Pulmonary artery endothelial cell (primary cell): ENCODE measurements at regions not wholly inside any gene's neighbourhood (a gene's known extent, or its start where the extent isn't known, plus 50 kb on each side); places are given as distances from the start of the nearest gene placed in this dataset.
"Not testable (repeated sequence)": the region's sequence is repeated elsewhere in the genome, so short reads cannot be mapped to it uniquely, and the experiment has no call there.

Experiments
- DNase-seq: peaks from one replicate; pipeline ENCODE4 v3.0.0-alpha.2; 2011; ENCODE audit warnings: low read depth, low spot score

DNA sequence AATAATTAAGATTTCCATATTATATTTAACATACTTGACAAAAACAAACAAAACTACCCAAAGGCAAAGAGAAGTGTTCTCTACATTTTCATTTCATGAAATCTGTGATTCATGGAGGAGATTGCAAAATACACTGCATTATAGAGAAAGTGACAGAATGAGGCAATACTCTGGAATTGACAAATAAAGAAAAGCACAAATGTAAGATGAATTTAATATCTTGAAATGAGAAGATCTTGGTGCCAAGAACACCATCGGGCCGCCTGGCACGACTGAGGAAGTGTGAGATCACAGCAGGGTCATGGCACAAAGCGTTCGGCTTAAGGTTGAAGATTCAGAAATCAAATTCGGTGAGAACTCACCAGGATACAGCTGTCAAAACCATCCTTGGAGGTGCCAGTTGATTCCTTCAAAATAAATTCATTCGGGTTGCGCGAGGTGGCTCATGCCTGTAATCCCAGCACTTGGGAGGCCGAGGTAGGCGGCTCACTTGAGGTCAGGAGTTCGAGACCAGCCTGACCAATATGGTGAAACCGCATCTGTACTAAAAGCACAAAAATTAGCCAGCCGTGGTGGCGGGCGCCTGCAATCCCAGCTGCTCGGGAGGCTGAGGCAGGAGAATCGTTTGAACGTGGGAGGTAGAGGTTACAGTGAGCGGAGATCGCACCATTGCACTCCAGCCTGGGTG is 174.0 kb upstream of the PFKP start:
- DNase-seq: no peak

DNA sequence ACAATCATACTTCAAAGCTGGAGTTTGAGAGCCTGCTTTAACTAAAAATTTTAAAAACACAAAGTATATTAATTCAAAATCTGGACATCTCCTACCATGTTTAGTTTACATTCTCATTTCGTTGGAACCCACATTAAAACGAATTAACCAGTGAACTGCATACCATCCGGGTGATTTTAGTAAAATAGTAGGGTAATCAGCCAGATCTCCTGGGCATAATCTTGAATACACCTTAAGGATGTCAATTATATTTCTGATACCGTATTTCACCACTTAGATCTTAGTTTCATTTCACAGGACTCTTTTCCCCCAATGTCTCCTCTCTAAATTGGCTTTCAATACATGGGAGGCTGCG is 175.6 kb upstream of the PFKP start:
- DNase-seq: no peak

DNA sequence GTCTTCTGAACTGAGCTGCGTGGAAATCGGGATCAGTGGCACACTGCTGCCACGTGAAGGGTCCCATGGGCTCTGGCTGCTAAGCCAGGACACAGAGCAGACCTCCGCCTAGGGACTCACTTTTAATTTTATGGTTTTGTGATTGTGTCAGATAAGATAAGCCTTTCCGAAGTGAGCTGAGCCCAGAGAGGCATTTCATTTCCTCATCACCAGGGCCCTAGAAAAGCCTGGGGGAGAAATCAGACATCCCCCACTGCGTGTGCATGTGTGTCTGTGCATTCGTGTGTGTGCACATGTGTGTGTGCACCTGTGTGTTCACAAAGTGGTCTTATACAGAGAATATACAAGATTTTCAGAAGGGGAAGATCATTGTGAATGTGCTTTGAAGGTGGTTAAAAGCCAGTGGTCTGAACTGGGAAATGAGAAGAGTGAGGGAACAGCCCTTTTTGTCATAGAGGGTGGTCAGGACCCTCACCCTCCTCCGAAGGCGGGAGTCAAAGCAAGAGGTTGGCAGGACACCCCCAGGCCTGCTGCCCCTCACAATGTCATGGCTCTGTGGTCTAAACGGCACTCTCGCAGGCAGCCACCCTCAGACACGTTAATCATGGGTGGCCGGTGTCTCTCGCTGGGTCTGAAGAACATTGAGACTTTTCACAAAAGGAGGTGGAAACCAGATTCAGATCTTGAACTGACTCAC is 176.1 kb upstream of the PFKP start:
- no peak for DNase-seq

DNA sequence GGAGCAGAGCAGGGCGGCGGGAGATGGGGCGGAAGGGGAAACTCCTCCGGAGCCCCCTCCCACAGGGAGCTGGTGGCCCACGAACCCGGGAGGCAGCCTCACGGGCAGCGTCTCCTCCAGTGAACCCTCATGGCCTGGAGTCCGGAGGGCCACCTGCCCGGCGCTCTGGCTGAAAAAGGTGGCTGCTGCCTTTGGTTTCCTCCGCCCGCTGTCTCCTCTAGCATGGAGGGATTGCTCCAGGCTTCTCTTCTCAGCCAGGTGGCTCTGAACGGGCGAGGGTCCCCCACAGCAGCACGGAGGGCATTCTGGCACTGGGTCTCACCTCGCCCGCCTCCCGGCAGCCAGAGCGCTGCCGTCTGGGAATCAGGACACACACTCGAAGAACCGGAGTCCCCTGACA is 177.3 kb upstream of the PFKP start:
- DNase-seq: no peak

DNA sequence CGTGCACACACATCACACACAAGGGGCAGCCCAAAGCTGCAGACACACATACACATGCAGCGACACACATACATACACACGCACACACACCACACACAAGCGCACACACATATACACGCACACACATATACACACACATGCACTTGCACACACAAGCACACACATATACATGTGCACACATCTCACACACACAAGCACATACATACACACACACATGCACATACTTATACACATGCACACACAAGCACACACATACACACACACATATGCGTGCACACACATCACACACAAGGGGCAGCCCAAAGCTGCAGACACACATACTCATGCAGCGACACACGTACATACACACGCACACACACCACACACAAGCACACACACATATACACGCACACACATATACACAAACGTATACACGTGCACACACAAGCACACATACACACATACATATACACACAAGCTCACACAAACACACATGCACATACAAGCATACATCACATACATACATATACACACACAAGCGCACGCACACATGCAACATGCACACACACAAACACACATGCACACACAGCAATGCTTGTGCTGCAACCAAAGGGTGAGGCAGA is 178.8 kb upstream of the PFKP start:
- no peak for DNase-seq

DNA sequence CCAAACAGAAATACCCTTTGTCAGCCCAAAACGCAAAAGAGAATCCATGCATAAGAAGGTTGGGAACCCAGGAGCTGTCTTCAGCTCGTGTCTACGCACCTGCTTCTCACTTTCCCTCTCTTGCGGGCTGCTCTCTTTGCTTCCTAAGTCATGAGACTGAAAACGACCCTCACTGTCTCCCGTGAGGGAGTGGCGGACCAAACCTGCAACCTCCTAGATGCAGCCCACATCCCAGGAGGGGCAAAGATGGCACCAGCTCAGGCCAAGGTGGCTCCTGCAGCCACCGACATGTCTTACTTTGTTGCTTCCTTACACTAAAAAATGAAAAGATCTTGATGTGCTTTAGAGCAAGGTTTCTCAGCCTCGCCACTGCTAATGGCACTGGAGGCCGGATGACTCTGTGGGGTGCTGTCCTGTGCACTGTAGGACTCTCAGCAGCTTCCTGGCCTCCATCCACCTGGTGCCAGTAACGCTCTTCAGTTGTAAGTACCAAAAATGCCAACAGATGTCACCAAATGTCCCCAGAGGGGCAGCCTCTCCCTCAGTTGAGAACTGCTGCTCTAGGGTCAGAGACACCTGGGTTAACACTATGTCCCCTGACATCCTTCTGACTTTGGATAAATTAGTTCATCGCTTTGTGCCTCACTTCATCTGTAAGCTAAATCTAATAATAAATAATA is 179.8 kb upstream of the PFKP start:
- DNase-seq: no peak

DNA sequence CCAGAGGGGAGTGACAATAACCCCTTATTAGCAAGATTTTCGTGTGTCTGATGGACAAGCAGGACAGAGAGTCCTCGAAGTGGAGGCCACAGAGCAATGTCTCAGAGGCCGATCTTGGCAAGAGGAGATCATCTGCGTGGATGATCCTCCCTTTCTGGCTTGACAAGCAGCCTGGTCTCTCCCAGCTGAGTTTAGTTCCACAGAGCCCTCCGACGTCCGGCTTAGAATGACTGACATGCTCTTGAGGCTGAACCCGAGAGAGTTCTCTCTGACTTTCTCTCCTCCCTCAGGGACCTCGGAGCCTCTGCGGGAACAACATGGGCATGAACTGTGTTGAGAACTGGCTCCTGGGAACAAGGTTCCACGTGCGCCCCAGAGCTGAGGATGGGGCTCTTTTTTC is 180.7 kb upstream of the PFKP start:
- no peak for DNase-seq

DNA sequence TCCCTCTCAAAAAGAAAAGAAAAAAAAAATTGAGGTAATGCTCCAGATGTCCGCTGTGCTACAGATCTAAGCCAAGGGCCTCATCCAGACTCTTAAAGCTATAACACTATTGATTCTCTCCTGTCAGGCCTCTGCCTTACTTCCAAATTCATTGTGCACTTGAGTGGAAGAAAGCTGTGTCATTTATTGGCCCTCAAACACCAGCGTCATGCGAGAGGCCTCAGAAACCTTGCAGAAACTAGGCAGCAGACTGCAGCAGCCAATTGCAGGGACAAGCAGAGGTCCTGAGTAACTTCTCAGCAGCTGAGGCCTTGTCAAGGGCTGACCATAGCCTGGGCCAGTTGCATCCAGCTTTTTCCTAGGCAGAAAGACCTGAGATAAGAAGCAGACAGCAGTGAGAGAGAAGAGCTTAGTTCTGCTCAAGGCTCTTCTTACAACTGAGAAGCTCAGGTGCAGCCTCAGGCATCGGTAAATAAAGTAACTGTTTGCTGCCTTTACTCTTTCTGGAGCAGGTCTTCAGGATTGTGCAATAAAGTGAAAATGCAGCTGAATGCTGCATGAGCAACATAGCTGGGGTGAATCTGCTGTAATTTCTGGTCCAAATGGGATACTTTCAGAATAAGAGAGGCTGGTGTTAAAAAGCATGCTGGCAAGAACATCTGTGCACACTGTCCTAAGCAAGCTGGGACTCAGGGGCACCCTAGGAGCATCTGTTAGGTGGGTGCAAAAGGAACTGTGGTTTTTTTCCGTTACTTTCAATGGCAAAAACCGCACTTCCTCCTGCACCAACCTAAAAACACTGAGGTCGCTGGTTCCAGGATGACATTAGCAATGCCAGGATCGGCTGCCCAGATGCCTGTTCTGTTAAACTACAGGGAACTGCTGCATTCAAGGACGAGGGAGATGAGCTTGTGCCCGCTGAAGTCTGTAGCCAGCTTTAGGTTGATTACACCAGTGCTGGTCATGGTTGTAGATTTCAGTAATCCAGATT is 181.8 kb upstream of the PFKP start:
- no peak for DNase-seq

DNA sequence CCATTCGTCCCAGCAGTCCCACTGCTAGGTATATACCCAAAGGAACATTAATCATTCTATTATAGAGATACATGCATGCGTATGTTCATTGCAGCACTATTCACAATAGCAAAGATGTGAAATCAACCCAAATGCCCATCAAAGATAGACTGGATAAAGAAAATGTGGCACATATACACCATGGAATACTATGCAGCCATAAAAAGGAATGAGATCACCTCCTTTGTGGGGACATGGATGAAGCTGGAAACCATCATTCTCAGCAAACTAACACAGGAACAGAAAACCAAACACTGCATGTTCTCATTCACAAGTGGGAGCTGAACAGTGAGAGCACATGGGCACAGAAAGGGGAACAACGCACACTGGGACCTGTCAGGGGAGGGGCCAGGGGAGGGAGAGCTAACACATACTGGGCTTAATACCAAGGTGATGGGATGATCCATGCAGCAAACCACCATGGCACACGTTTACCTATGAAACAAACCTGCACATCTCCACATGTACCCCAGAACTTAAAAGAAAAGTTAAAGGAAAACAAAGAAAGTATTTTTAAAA is 183.3 kb upstream of the PFKP start:
- DNase-seq: not testable (repeated sequence)

DNA sequence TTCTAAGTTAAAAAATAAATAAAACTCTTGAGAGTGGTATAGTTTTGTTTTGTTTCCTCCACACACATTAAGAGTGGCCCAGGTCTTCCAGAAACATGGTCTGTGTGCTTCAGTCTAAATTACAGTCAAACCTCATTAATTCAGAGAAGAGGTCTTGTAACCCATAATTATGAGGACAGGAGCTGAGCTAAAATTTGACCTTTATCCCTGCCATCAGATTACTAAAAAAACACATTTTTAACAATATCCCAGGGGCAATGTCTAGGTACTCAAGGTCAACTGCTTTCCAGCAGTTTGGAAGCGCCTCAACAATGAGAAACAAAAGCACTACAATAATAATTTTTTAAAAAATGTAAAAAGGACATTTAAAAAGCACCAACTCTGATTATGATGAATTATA is 184.1 kb upstream of the PFKP start:
- no peak for DNase-seq

DNA sequence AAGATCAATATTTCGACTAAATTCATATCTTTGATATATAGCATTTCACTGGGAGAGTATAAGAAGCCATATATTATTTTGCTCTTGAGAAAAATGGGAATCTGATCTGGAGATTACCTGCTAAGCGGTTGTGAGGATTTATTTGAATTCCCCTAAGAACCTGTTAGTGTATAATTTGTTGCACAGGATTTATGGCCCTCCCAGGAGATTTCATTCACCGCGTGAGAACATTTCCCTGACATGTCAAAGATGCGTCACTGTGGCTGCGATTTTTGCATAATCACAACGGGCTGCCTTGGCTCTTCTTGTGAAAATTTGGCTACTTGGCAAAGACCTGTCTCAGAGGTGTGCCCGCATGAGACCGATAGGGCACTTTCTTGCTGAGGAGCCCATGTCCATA is 184.7 kb upstream of the PFKP start:
- DNase-seq: no peak

DNA sequence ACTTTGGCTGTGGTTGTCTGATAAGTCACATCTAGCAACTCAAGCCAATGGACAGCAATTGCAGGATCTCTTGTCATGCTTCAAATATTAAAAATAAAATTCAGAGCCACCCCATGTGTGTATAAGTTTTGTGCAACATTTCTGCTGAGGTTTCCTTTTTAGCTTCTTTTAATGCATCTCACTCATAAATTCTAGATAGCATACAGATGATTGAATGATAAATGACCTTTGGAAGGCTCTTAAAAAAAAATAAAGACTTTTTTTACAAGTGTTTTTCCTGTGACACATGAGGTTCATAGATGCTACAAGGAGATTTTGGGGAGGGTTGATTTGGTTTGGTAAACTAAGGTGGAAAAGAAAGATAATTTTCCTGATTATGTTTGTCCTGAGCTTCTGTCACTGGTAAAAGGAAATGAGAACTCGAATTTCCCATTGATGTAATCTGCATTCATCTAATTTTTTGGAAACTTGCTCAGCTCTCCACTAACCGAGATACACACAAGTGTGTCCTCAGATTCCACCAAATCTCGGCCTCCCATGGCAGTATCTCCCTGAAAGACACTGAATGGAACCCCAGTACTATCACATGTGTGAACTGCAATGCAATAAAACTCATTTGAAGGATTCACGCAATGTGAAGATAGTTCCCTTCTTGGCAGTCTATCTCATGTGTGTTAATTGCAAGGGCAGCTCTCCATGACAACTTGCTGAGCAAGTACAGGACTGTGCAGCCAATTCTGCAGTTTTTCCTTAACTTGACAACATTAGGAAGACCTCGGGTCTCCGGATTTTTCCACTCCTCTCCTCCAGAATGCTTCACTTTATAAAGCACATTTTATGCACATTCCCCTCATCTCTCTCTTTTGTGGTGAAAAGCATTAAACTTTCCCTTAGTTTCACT is 185.4 kb upstream of the PFKP start:
- no peak for DNase-seq

DNA sequence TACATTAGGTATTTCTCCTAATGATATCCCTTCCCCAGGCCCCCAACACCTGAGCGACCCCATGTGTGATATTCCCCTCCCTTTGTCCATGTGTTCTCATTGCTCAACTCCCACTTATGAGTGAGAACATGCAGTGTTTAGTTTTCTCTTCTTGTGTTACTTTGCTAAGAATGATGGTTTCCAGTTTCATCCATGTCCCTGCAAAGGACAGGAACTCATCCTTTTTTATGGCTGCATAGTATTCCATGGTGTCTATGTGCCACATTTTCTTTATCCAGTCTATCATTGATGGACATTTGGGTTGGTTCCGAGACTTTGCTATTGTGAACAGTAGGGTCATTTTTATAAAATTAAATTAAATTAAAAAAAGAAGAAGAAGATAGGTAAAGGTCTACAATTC is 187.3 kb upstream of the PFKP start:
- not testable (repeated sequence) for DNase-seq

DNA sequence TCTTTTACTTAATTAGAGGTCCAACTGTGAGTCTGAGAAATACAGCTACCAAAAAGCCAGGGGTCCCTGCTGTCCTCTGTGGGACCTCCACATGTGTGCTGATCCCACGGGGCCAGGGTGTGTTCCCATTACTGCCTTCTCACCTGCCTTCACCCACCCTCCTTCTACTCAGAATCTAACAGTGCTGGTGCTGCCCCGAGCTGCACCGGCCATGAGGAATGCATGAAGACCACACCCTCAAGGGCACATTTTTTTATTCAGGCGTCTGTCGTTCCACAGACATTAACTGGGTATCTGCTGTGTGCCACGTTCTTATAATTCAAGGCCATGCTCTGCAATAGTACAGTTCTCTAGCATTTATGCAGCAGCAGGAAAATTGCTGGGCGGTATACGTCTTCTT is 188.5 kb upstream of the PFKP start:
- DNase-seq: no peak

DNA sequence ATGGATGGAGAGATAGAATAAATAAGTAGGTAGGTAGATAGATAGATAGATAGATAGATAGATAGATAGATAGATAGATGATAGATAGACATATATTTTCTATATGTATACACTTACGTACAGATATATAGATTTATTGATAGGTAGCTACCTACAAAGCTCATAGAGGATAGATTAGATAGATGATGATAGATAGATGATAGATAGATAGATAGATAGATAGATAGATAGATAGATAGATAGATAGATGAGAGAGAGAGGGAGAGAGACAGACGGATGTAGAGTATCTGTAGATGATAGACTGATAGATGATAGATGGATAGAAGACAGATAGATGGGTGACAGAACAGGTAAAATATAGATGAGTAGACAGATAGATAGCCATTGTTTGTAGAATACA is 191.3 kb upstream of the PFKP start:
- DNase-seq: no peak

DNA sequence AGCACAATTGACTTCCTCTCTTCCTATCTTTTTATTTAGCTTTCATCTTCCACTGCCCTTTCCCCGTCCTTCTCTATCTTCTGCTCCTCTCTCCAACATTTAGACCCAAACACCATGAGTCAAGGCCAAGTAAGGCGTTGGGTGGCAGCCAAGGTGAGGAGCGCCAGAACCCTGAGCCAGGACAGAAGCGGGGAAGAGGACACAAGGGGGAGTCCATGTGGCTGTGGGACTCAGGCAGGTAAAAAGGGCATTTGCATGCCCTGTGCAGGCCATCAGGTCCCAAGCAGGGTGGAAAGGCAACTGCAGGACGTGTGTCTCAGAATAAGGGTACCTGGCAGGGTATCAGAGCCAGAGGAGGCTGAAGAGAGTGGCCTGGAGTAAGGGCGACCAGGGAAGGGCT is 192.4 kb upstream of the PFKP start:
- DNase-seq: no peak

DNA sequence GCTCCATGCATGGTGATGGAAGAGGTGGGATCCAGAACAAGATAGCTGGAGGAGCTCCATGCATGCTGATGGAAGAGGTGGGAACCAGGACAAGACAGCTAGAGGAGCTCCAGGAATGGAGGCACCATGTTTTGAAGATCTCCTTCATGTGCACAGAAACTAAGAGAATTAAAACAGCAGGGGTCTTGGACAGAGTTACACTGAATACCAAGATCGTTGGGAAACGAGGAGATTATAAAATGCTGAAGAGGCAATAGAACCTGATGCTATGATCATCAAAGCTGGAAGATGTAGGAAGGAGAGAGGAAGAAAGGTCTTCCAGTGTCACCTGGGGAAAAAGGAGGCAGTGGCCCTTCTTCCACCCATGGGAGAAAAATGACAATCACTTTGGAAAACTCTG is 193.6 kb upstream of the PFKP start:
- no peak for DNase-seq

DNA sequence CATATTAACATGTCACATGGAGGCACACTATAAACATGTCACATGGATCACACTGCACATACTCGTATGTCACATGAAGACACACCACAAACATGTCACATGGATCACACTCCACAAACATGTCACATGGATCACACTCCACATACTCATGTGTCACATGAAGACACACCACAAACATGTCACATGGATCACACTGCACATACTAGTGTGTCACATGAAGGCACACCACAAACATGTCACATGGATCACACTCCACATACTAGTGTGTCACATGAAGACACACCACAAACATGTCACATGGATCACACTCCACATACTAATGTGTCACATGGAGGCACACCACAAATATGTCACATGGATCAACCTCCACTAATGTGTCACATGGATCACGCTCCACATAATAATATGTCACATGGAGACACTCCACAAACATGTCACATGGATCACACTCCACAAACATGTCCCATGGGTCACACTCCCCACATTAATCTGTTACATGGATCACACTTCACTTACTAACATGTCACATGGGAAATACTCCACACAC is 195.6 kb upstream of the PFKP start:
- DNase-seq: no peak

DNA sequence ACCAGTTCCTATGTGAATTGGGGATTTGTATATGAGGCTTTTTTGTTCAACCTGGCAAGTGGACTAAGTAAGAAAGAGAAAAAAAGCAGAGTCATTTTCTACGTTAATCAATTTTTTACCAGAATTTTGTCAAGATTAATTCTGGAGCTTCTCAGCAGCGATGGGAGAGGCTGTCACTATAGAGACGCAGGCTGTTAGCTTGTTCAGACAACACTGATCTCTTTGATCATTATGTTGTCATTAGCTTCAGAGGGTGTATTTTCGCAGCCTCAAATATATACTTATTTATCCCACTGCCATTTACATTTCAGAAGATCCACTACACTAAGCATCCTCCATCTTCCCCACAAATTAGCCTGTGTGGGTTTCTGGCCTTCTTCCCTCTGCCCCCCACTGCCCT is 196.7 kb upstream of the PFKP start:
- DNase-seq: no peak
